Heart left ventricle (tissue), 13 donors: ENCODE measurements at regions not wholly inside any gene's neighbourhood (a gene's known extent, or its start where the extent isn't known, plus 50 kb on each side); places are given as distances from the start of the nearest gene placed in this dataset.

Experiments used
- POLR2A ChIP-seq, 2 donors: fragments of 450-650 bp; IDR thresholded peaks; one replicate each; pipeline ENCODE4 v1.6.1; 2017; ENCODE audit warnings: antibody characterized with exemption in 2 of 2, mild to moderate bottlenecking in 2 of 2, moderate library complexity in 2 of 2
- TF ChIP-seq, protein P1 (sequence below), 12 donors: fragments of 200-600 bp; sonication (generic) in 4 of 12; IDR thresholded peaks; one replicate each; pipeline versions ENCODE4 v1.5.0 to v1.8.0; 2018 to 2022; ENCODE audit warnings: antibody characterized with exemption in 12 of 12, mild to moderate bottlenecking in 5 of 12
- donor health status: ischemic (EF 13 %, LVEDD 7.1; RV severe dilation, severe dysfunction).
- donor health status: DM: no; HTN: yes; CAD: no.
- donor health status: DM: no; HTN: no; CAD: no.
- donor health status: ischemic (EF 25% LVEDD 6.9; RV normal size, moderate dysfunction).
- donor health status: ischemic (EF 25% LVEDD 5.7; RV mildly dilated, moderate dysfunction).
- donor health status: ischemic (EF 35%, LVEDD 5.7; RV mildly dilated, moderate dysfunction).
- donor health status: nonischemic (EF 11% LVEDD 7.7; RV severe dilation, severe dysfunction).
- donor health status: DM: yes; HTN: yes; CAD: no.
- donor health status: PGD.
- donor health status: ischemic (EF 29% LVEDD 5.4; RV normal size, mild dysfunction).
- donor health status: nonischemic (EF 23%, LVEDD 6.1; RV moderate dilation, normal function).

DNA sequence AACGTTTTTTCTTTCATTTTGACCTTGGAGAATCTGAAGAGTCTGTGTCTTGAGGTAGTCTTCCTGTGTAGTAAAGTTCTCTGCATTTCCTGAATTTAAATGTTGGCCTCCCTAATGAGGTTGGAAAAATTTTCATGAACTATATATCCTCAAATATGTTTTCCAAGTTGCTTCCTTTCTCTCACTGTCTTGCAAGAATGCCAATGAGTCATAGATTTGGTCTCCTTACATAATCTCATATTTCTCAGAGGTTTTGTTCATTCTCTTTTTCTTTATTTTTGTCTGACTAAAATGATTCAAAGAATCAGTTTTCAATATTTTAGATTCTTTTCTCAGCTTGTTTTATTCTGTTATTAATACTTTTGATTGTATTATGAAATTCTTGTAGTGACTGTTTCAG lies 87.6 kb downstream of the DRAM2 start:
- TF ChIP-seq, protein P1, sequence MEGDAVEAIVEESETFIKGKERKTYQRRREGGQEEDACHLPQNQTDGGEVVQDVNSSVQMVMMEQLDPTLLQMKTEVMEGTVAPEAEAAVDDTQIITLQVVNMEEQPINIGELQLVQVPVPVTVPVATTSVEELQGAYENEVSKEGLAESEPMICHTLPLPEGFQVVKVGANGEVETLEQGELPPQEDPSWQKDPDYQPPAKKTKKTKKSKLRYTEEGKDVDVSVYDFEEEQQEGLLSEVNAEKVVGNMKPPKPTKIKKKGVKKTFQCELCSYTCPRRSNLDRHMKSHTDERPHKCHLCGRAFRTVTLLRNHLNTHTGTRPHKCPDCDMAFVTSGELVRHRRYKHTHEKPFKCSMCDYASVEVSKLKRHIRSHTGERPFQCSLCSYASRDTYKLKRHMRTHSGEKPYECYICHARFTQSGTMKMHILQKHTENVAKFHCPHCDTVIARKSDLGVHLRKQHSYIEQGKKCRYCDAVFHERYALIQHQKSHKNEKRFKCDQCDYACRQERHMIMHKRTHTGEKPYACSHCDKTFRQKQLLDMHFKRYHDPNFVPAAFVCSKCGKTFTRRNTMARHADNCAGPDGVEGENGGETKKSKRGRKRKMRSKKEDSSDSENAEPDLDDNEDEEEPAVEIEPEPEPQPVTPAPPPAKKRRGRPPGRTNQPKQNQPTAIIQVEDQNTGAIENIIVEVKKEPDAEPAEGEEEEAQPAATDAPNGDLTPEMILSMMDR (IDR thresholded peaks at IDR 0.05) = no peak
- TF ChIP-seq POLR2A (IDR thresholded peaks at IDR 0.05) = no peak
